GM13976 (cell line): ENCODE measurements at regions not wholly inside any gene's neighbourhood (a gene's known extent, or its start where the extent isn't known, plus 50 kb on each side); places are given as distances from the start of the nearest gene placed in this dataset.

ENCODE experiments used
- DNase-seq: peaks from one replicate; pipeline ENCODE4 v3.0.0; 2012; ENCODE audit warnings: low spot score
- in situ Hi-C: fragments of 300-500 bp; cut with MboI; formaldehyde crosslinking; loops from one replicate; pipeline ENCODE4 v1.12.0; 2022; ENCODE audit warnings: low sequenced_read_pairs, mixed read lengths, inconsistent platforms; ENCODE audit not compliant: unreplicated experiment
- TF ChIP-seq, protein P1 (sequence below): IDR thresholded peaks from 2 replicates; pipeline ENCODE4 v1.5.1; 2012; ENCODE audit warnings: borderline replicate concordance, mild to moderate bottlenecking; ENCODE audit not compliant: insufficient read depth; ENCODE audit errors: extremely low read depth, missing control alignments, control extremely low read depth

DNA sequence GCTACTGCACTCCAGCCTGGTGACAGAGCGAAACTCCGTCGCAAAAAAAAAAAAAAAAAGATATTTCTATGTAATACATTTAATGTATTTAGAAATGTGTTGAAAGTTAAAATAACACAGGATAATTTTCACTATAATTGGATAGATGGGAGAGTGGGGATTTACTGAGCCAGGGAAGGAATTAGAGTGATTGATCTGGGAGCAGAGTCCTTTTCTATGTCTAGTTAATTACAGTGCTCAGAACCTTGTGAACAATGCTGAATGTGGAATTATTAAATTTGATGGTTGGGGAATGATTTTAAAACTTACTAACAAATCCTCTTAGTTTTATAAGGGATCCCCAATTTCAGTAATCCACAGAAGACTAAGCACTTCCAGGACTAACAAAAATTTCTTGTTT, 239.7 kb downstream of the CSNK1G3 start:
- TF ChIP-seq, protein P1, sequence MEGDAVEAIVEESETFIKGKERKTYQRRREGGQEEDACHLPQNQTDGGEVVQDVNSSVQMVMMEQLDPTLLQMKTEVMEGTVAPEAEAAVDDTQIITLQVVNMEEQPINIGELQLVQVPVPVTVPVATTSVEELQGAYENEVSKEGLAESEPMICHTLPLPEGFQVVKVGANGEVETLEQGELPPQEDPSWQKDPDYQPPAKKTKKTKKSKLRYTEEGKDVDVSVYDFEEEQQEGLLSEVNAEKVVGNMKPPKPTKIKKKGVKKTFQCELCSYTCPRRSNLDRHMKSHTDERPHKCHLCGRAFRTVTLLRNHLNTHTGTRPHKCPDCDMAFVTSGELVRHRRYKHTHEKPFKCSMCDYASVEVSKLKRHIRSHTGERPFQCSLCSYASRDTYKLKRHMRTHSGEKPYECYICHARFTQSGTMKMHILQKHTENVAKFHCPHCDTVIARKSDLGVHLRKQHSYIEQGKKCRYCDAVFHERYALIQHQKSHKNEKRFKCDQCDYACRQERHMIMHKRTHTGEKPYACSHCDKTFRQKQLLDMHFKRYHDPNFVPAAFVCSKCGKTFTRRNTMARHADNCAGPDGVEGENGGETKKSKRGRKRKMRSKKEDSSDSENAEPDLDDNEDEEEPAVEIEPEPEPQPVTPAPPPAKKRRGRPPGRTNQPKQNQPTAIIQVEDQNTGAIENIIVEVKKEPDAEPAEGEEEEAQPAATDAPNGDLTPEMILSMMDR, result no peak
- in situ Hi-C loops, result no loop called here
- DNase-seq, result no peak

DNA sequence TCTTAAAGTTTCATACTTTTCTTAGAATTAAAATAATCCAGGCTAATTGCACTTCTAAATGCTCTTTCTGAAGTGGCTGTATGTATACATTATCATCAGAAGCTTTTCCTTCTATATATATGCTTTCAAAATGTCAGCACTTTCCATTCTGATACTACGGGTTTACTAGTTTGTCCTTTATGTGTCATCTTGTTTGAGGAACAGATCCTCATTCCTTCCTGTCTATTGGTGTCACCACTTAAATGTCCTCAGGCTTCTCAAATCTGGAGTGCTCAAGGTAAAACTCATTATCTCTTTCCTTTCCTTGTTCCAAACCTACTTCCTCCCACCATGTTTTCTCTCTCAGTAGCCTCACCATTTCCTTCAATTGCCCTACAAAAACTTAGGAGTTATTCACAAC, 236.3 kb downstream of the CSNK1G3 start:
- DNase-seq, result no peak
- in situ Hi-C loops, result no loop called here
- TF ChIP-seq, protein P1, result no peak

DNA sequence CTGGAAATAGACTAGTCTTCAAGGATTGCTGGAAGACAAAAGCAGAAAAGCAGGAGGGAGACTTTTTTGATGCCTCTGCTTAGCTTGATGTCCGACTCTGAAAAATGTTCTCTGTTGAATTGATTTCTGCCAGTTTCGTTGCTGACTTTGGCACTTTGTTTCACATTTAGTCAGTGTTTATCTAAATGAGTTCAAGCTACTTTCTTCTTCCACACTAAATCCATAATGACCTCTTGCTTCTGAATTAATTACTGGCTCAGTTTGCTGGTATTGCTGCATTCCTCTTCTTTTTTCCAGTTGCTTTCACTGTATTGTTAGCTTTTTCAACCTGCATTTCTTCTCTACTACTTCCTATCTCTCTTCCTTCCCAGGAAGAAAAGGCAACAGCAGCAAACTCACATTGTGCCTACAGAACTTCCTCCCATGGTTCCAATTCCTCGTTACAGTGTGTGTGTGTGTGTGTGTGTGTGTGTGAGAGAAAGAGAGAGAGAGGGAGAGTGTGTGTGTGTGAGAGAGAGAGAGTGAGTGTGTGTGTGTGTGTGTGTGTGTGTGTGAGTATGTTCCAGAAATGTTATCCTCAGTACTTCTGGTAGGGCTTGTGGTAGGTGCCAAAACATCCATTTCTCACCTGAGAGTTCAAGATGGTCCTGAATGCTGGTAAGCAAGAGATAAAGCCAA, 234.8 kb downstream of the CSNK1G3 start:
- DNase-seq, result no peak
- TF ChIP-seq, protein P1, result no peak
- in situ Hi-C loops, result no loop called here

DNA sequence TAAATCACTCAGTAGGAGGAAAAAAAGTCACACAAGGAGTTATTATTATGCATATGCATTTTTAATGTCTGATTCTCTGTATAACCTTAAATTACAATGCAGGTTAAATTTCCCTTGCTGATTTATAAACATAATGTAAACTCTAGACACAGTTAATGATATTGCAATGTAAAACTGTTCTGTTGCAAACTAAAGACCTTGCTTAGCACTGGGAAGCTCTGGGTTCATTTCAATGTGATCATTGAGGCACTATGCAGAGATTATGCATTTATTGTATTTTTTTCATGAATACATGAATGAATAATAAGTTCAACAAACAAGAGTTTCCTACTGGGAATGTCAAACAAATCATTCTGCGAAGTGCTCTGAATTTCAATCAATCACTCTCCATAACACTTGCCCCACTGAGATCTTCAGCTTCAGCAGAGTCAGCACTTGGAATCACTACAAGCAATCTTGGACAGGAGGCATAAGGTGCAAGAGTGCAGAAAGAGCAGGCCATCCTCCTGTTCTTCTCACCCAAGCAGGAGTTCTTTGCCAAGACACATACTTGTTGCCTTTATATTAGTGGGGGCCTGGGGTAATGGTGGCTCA, 232.1 kb downstream of the CSNK1G3 start:
- DNase-seq, result no peak
- in situ Hi-C loops, result no loop called here
- TF ChIP-seq, protein P1, result no peak

DNA sequence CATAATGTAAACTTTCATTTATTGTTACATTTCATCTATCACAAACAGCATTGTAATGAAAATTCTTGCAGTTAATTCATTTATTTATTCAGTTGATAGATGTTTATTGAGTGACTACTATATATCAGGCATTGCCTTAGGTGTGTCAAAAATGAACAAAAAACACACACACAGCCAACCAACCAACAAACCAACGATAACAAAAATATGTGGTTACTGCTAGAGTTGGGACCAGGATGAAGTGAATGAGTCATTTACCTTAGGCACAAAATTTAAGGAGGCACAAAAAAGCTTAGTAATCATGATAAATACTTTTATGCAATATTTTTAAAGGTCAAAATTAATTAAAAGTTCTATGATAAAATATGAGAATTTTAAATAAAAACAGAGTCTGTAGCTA, 223.4 kb downstream of the CSNK1G3 start:
- TF ChIP-seq, protein P1, result no peak
- in situ Hi-C loops, result no loop called here

DNA sequence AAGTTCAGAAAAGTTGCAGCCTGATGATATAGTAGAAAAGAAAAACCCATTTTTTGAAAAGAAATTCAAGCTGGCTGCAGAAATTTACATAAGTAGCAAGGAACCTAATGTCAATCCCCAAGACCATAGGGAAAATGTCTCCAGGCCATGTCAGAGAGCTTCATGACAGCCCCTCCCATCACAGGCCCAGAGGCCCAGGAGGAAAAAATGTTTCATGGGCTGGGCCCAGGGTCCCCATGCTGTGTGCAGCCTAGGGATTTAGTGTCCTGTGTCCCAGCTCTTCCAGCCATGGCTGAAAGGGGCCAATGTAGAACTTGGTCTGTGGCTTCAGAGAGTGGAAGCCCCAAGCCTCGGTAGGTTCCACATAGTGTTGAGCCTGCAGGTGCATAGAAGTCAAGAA, 220.3 kb downstream of the CSNK1G3 start:
- TF ChIP-seq, protein P1, result no peak
- DNase-seq, result no peak
- in situ Hi-C loops, result no loop called here

More for the DNA sequence above, 223.4 kb downstream of the CSNK1G3 start:
- no peak for DNase-seq

DNA sequence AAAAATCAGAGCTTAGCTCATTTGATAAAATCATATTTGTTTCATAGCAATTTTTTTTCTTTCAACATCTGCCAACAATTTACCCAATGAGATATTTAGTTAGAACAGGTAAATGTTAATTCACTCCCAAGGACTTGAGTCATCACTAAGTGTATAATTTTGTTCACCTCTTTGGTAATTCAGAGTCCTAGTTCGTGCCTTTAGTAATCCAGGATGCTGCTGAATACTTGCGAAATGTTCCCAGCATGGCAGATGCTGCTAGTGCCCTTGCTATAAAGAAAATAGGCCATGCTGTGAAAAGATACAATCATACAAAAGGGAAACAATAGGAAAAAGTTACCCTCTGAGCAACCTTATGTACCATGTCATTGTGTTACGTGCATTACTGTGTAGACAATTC, 210.5 kb downstream of the CSNK1G3 start:
- DNase-seq, result no peak
- in situ Hi-C loops, result no loop called here
- TF ChIP-seq, protein P1, result no peak
